Coronary artery (tissue), 2 donors: ENCODE measurements at regions not wholly inside any gene's neighbourhood (a gene's known extent, or its start where the extent isn't known, plus 50 kb on each side); places are given as distances from the start of the nearest gene placed in this dataset.

Source experiments
- DNase-seq: peaks from one replicate; pipeline ENCODE4 v3.0.0-alpha.2; 2017; ENCODE audit warnings: low spot score
- H3K27ac ChIP-seq, 2 donors: fragments of 200-600 bp; sonication (generic); one replicate each; pipeline ENCODE4 v1.5.1; 2016 to 2019
- H3K4me3 ChIP-seq: fragments of 200-600 bp; sonication (generic); 2 replicates; pipeline ENCODE4 v1.5.1; 2016; ENCODE audit warnings: mild to moderate bottlenecking, moderate library complexity
- TF ChIP-seq, protein P1 (sequence below): fragments of 200-600 bp; sonication (generic); IDR thresholded peaks from one replicate; pipeline ENCODE4 v1.5.1; 2019; ENCODE audit warnings: antibody characterized with exemption

- TF ChIP-seq, protein P1, sequence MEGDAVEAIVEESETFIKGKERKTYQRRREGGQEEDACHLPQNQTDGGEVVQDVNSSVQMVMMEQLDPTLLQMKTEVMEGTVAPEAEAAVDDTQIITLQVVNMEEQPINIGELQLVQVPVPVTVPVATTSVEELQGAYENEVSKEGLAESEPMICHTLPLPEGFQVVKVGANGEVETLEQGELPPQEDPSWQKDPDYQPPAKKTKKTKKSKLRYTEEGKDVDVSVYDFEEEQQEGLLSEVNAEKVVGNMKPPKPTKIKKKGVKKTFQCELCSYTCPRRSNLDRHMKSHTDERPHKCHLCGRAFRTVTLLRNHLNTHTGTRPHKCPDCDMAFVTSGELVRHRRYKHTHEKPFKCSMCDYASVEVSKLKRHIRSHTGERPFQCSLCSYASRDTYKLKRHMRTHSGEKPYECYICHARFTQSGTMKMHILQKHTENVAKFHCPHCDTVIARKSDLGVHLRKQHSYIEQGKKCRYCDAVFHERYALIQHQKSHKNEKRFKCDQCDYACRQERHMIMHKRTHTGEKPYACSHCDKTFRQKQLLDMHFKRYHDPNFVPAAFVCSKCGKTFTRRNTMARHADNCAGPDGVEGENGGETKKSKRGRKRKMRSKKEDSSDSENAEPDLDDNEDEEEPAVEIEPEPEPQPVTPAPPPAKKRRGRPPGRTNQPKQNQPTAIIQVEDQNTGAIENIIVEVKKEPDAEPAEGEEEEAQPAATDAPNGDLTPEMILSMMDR = no peak
- no peak for DNase-seq
- Histone ChIP-seq H3K4me3 (no peak overlapping the region), H3K27ac (no peak overlapping the region)
Observed at GRCh38 chr17:79417476-79417988, 193.3 kb downstream of the RBFOX3 start.

DNA sequence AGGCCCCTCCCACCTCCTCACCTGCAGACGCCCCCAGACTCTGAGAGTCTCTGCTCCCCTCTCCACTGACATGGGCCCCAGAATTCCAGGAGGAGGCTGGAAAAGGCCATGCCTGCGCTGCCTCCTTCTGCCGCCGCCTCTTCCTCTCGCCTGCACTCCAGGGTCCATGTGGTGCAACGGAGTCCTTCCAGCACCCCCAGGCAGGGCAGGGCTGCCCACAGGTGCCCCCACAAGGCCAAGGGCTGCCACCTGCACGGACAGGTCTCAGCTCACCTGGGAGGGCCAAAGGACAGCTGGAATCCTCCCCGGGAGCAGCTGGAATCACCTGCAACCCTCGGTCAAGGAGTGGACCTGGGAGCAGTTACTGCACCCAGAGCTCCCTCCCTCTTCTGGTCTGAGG is 194.9 kb downstream of the RBFOX3 start:
- no peak overlapping the region for H3K4me3 ChIP-seq
- TF ChIP-seq, protein P1 = no peak
- H3K27ac ChIP-seq = no peak overlapping the region
- no peak for DNase-seq

GRCh38 chr17:79415365-79415764 is 195.5 kb downstream of the RBFOX3 start:
- TF ChIP-seq, protein P1 = no peak
- no peak for DNase-seq
- Histone ChIP-seq H3K27ac (no peak overlapping the region), H3K4me3 (no peak overlapping the region)

GRCh38 chr17:79414793-79415211 is 196.0 kb downstream of the RBFOX3 start:
- TF ChIP-seq, protein P1 = no peak
- DNase-seq = no peak

GRCh38 chr17:79414063-79414792 is 196.6 kb downstream of the RBFOX3 start:
- TF ChIP-seq, protein P1 = no peak

More at GRCh38 chr17:79414793-79415211, 196.0 kb downstream of the RBFOX3 start:
- Histone ChIP-seq H3K27ac (no peak overlapping the region), H3K4me3 (no peak overlapping the region)

GRCh38 chr17:79413611-79414010 is 197.2 kb downstream of the RBFOX3 start:
- no peak overlapping the region for H3K4me3 ChIP-seq
- TF ChIP-seq, protein P1 = no peak
- no peak overlapping the region for H3K27ac ChIP-seq
- no peak for DNase-seq

More at GRCh38 chr17:79414063-79414792, 196.6 kb downstream of the RBFOX3 start:
- Histone ChIP-seq H3K27ac (no peak overlapping the region), H3K4me3 (no peak overlapping the region)
- DNase-seq = no peak

DNA sequence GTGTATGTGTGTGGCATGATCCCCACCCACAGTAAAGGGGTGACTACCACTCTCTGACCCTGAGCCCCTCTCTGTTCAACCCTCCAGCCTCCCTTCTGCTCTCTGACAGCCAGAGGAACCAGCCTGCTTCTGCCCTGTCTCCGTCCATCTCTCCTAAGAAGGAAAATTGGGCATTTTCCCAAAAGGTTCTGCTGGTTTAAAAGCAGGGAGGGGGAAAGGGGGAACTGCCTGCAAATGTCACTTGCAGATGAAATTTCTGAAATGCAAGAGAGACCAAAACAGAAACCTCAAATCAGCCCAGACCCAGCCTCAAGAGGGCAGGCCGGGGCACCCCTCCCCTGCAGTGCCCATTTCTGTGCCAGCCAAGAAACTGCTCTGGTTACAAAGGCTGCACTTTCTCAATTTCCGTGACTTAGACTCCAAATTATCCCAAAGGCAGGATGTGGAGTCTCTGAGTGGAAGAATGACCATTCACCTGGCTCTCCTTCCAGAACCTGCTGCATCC is 197.9 kb downstream of the RBFOX3 start:
- Histone ChIP-seq H3K27ac (no peak overlapping the region), H3K4me3 (no peak overlapping the region)
- DNase-seq = no peak
- TF ChIP-seq, protein P1 = no peak
